ENCODE measurements at regions not wholly inside any gene's neighbourhood (a gene's known extent, or its start where the extent isn't known, plus 50 kb on each side); places are given as distances from the start of the nearest gene placed in this dataset.

- TF ChIP-seq GATA2 (IDR thresholded peaks at IDR 0.05; ENCODE audit: low read depth, low read length) (no peak), GATA3 (IDR thresholded peaks at IDR 0.05; ENCODE audit: low read depth, low read length) (no peak)
These were observed 71.9 kb upstream of the PRR23E start for GRCh38 chr3:127120851-127121647.
